ENCODE measurements at regions not wholly inside any gene's neighbourhood (a gene's known extent, or its start where the extent isn't known, plus 50 kb on each side); places are given as distances from the start of the nearest gene placed in this dataset.

DNA sequence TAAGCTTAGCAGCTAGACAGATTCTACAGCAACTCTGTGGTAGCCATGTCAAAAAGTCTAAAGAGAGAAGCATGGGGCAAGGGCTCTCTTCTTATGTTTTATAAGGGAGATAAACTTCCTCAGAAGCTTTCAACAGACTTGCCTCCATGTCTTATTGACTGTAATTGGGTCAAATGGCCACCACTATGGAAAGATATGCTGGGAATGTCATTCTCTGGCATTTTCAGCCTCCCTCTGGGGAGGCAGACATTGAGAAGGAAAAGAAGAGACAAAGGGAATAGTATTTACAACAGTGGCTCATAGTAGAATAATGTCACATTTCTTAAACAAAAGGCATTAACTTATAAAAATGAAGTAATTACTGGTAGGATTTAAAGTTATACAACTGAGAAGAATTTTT is 1964.5 kb upstream of the PIK3C3 start:
- H3K4me3 ChIP-seq (replicated peaks in 1 of 2; ENCODE audit: low read depth in 2 of 2, low read length in 2 of 2): no peak overlapping the region
- no peak for DNase-seq (ENCODE audit: low read depth in 2 of 2)
- TF ChIP-seq CTCF (IDR thresholded peaks at IDR 0.05; ENCODE audit: low read depth, low read length): no peak

DNA sequence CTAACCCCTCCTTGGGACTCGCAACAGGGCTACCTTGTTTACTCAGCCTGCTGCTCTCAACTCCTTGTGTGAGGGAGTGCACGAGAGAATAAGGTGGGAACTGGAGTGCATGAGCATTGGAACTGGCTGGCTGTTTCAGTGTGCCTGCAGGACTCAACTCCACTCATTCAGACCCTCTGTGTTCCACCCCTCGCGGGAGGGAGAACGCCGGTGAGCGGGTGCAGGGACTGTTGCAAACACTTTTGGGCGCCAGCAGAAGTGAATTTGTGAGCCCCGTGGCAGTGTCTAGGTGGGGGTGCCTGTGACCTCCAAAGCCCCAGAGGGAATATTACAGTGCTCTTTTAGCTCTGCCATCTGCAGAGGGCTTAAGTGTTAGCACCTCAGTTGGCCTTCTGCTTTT is 1978.3 kb upstream of the PIK3C3 start:
- DNase-seq (ENCODE audit: low read depth in 2 of 2): no peak
- no peak for TF ChIP-seq CTCF (IDR thresholded peaks at IDR 0.05; ENCODE audit: low read depth, low read length)
- no peak overlapping the region for H3K4me3 ChIP-seq (replicated peaks in 1 of 2; ENCODE audit: low read depth in 2 of 2, low read length in 2 of 2)

DNA sequence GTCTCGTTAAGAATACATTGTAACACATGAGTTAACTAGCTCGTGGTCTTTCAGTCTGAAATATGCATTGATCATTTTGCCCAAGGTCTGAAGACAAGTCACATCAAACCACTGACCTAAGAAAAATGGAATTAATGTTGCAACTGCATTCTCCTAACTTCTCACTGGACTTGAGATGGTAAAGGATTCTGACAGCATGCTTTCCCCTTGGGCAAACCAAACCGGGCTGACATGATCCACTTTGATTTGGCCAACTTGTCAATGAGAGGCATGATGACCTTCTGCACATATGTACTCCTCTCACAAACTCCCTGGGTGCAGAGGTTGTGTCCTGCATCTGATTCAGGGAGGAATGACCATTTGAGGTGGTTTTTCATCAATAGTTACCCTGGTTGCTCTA is 1982.5 kb upstream of the PIK3C3 start:
- no peak for TF ChIP-seq CTCF (IDR thresholded peaks at IDR 0.05; ENCODE audit: low read depth, low read length)
- no peak overlapping the region for H3K4me3 ChIP-seq (replicated peaks in 1 of 2; ENCODE audit: low read depth in 2 of 2, low read length in 2 of 2)
- no peak for DNase-seq (ENCODE audit: low read depth in 2 of 2)

GRCh38 chr18:39969803-39970494 is 1985.1 kb upstream of the PIK3C3 start:
- TF ChIP-seq CTCF (IDR thresholded peaks at IDR 0.05; ENCODE audit: low read depth, low read length): no peak
- H3K4me3 ChIP-seq (replicated peaks in 1 of 2; ENCODE audit: low read depth in 2 of 2, low read length in 2 of 2): no peak overlapping the region
- DNase-seq (ENCODE audit: low read depth in 2 of 2): peak; percentile 36 to 80

- no peak overlapping the region for H3K4me3 ChIP-seq (replicated peaks in 1 of 2; ENCODE audit: low read depth in 2 of 2, low read length in 2 of 2)
- no peak for DNase-seq (ENCODE audit: low read depth in 2 of 2)
- TF ChIP-seq CTCF (IDR thresholded peaks at IDR 0.05; ENCODE audit: low read depth, low read length): peak; percentile 26
Measured at GRCh38 chr18:39966275-39966674, 1988.8 kb upstream of the PIK3C3 start.

- no peak for DNase-seq (ENCODE audit: low read depth in 2 of 2)
Measured at GRCh38 chr18:39962546-39962945, 1992.5 kb upstream of the PIK3C3 start.

More at GRCh38 chr18:39962546-39962945, 1992.5 kb upstream of the PIK3C3 start:
- no peak overlapping the region for H3K4me3 ChIP-seq (replicated peaks in 1 of 2; ENCODE audit: low read depth in 2 of 2, low read length in 2 of 2)
- no peak for TF ChIP-seq CTCF (IDR thresholded peaks at IDR 0.05; ENCODE audit: low read depth, low read length)
